Endothelial cell (in vitro differentiated cells): ENCODE measurements at regions not wholly inside any gene's neighbourhood (a gene's known extent, or its start where the extent isn't known, plus 50 kb on each side); places are given as distances from the start of the nearest gene placed in this dataset.

ENCODE experiments used
- DNase-seq: peaks from one replicate; pipeline ENCODE4 v3.0.0; 2021; ENCODE audit warnings: low spot score
- H3K27ac Mint-ChIP-seq: one replicate; pipeline ENCODE4 v1.8.0; 2021; ENCODE audit warnings: mixed read lengths, inconsistent platforms; ENCODE audit not compliant: unreplicated experiment
- H3K27me3 Mint-ChIP-seq: one replicate; pipeline ENCODE4 v1.8.0; 2021; ENCODE audit warnings: mild to moderate bottlenecking, moderate library complexity, mixed read lengths, inconsistent platforms; ENCODE audit not compliant: unreplicated experiment
- H3K36me3 Mint-ChIP-seq: one replicate; pipeline ENCODE4 v1.8.0; 2021; ENCODE audit warnings: mild to moderate bottlenecking, low read depth, mixed read lengths, inconsistent platforms; ENCODE audit not compliant: unreplicated experiment
- H3K4me1 Mint-ChIP-seq: one replicate; pipeline ENCODE4 v1.8.0; 2021; ENCODE audit warnings: mild to moderate bottlenecking, mixed read lengths, inconsistent platforms; ENCODE audit not compliant: unreplicated experiment
- H3K4me3 Mint-ChIP-seq: one replicate; pipeline ENCODE4 v1.8.0; 2021; ENCODE audit warnings: mild to moderate bottlenecking, mixed read lengths, inconsistent platforms; ENCODE audit not compliant: unreplicated experiment
- H3K9me3 Mint-ChIP-seq: one replicate; pipeline ENCODE4 v1.8.0; 2021; ENCODE audit warnings: mixed read lengths, inconsistent platforms; ENCODE audit not compliant: unreplicated experiment
- TF ChIP-seq, protein P1 (sequence below): fragments of 200-600 bp; sonication (generic); IDR thresholded peaks from one replicate; pipeline ENCODE4 v1.5.0; 2021; ENCODE audit warnings: antibody characterized with exemption; ENCODE audit not compliant: unreplicated experiment

DNA sequence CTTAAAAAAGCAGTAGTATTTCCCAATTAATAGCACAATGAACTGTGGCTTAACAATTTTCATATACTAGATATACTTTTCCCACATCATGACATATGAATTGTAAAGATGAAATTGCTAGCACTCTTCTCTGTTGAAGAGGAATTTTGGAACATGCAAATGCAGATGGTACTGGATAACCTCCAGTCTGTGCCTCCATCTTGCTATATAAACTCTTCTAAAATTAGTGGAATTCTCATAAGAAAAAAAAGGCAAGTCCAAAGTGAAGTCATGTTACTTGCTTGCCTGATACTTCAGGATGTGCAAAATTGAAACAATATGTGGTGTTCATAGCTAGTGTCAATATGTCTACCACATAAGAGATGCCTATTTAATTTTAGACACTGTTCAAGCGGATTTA lies 570.2 kb upstream of the POM121L12 start:
- H3K36me3 Mint-ChIP-seq = no peaks in the 10 kb centered on the region
- H3K27me3 Mint-ChIP-seq = no peaks in the 10 kb centered on the region
- no peaks in the 10 kb centered on the region for H3K4me1 Mint-ChIP-seq

DNA sequence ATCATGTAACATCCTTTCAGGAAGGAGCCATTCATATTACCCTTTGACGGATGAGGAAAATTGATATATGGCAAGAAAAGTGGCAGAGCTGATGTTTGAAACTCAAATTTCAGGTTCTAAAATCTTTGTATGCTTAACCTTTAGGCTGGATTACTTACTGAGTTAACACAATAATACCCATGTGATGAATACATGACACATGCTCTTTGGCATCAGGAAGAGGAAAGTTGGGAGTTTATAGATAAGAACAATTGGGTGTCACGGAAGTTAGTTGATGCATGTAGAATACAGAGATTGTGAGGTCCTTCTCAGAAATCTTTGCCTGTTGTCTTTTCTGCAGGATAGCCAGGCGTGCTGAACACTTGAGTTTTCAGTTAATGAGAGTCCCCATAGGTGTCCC lies 572.1 kb upstream of the POM121L12 start:
- no peaks in the 10 kb centered on the region for H3K9me3 Mint-ChIP-seq
- H3K27ac Mint-ChIP-seq = no peak overlapping the region
- no peak for DNase-seq
- no peak overlapping the region for H3K4me3 Mint-ChIP-seq
- TF ChIP-seq, protein P1, sequence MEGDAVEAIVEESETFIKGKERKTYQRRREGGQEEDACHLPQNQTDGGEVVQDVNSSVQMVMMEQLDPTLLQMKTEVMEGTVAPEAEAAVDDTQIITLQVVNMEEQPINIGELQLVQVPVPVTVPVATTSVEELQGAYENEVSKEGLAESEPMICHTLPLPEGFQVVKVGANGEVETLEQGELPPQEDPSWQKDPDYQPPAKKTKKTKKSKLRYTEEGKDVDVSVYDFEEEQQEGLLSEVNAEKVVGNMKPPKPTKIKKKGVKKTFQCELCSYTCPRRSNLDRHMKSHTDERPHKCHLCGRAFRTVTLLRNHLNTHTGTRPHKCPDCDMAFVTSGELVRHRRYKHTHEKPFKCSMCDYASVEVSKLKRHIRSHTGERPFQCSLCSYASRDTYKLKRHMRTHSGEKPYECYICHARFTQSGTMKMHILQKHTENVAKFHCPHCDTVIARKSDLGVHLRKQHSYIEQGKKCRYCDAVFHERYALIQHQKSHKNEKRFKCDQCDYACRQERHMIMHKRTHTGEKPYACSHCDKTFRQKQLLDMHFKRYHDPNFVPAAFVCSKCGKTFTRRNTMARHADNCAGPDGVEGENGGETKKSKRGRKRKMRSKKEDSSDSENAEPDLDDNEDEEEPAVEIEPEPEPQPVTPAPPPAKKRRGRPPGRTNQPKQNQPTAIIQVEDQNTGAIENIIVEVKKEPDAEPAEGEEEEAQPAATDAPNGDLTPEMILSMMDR = no peak
- H3K36me3 Mint-ChIP-seq = no peaks in the 10 kb centered on the region
- no peaks in the 10 kb centered on the region for H3K4me1 Mint-ChIP-seq
- no peaks in the 10 kb centered on the region for H3K27me3 Mint-ChIP-seq

More for the DNA sequence above, 570.2 kb upstream of the POM121L12 start:
- TF ChIP-seq, protein P1 = no peak
- no peak overlapping the region for H3K4me3 Mint-ChIP-seq
- DNase-seq = no peak
- H3K9me3 Mint-ChIP-seq = no peaks in the 10 kb centered on the region
- H3K27ac Mint-ChIP-seq = no peak overlapping the region

DNA sequence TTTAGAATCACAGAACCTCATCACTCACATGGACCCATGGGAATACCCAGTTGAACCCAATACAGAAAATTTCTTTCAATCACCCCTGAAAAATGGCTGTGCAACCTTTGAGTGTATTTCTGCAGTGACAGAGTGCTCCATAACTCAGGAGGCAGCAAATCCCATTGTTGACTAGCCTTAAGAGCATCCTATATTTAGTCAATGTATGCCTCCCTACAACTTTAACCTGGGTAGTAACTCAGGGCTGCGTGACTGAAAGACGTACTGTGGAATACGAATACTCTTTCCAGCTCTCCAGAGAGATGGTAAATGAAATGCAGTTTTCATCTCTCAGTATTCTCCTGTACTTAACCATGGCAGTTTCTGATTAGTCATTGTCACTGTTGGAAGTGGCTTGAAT lies 573.0 kb upstream of the POM121L12 start:
- TF ChIP-seq, protein P1 = no peak
- Mint-ChIP-seq H3K4me3 (no peak overlapping the region), H3K27me3 (no peaks in the 10 kb centered on the region), H3K27ac (no peak overlapping the region), H3K36me3 (no peaks in the 10 kb centered on the region), H3K9me3 (no peaks in the 10 kb centered on the region), H3K4me1 (no peaks in the 10 kb centered on the region)
- no peak for DNase-seq

DNA sequence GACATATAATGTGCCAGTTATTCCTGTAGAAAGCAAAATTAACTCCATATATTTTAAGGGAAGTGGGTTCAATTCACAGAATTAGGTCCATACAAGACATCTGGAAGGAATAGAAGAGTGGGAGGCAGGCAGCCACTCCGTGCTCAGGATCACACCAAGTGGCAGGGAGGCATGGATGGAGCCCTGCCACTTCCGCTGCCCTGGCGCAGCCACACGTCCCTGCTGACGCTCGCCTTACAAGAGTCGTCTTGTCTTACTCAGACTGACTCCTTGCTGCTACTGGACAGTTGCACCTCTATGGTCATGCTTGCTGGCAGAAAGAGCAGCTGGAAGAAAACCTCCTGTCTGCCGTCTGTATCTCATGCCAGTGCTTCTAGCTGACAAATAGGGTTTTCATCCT lies 579.9 kb upstream of the POM121L12 start:
- Mint-ChIP-seq H3K27me3 (peaks cover under 1% of the 10 kb centered on the region), H3K9me3 (no peaks in the 10 kb centered on the region), H3K4me3 (no peak overlapping the region), H3K27ac (no peak overlapping the region), H3K4me1 (no peaks in the 10 kb centered on the region), H3K36me3 (no peaks in the 10 kb centered on the region)
- TF ChIP-seq, protein P1 = no peak
- no peak for DNase-seq

DNA sequence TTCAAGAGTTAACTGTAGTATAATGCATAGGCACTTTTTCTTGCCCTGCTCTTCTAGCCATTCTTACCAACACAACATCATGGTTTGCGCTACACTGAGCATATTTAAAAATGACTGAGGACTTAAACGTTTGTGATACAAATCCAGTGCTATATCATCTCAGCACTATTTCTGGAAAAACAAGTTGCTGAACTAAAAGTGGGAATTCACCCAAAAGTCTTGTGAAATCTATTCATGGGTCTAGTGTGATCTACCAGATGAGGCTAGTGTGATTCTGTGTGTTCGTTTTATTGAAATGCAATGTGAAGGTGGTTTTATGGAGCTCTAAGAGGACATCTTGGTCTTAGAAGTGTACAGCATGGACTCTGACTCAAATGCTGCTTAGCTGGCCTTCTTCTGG lies 584.6 kb upstream of the POM121L12 start:
- Mint-ChIP-seq H3K9me3 (no peaks in the 10 kb centered on the region), H3K27ac (no peak overlapping the region), H3K27me3 (peaks cover 3% of the 10 kb centered on the region), H3K4me1 (no peaks in the 10 kb centered on the region), H3K36me3 (no peaks in the 10 kb centered on the region), H3K4me3 (no peak overlapping the region)
- no peak for DNase-seq
- TF ChIP-seq, protein P1 = no peak
